Bronchial epithelial cell (primary cell): ENCODE measurements at regions not wholly inside any gene's neighbourhood (a gene's known extent, or its start where the extent isn't known, plus 50 kb on each side); places are given as distances from the start of the nearest gene placed in this dataset.

Source experiments
- DNase-seq: peaks from one replicate; pipeline ENCODE4 v3.0.0-alpha.2; 2010; ENCODE audit warnings: low read depth
- FAIRE-seq: peaks from 2 replicates; lab custom pipeline; 2011; peaks lifted over from hg19 to GRCh38; lab: Jason Lieb, UNC
- H3K27me3 ChIP-seq: 2 replicates; pipeline ENCODE4 v1.5.1; 2011; ENCODE audit warnings: low read length; ENCODE audit not compliant: control insufficient read depth, insufficient read depth
- H3K36me3 ChIP-seq: 2 replicates; pipeline ENCODE4 v1.5.1; 2011; ENCODE audit warnings: low read length; ENCODE audit not compliant: control insufficient read depth, insufficient read depth
- H3K4me3 ChIP-seq: 2 replicates; pipeline ENCODE4 v1.5.1; 2011; ENCODE audit warnings: mild to moderate bottlenecking, low read depth, low read length, control low read depth
- CTCF ChIP-seq: IDR thresholded peaks from 2 replicates; pipeline ENCODE4 v1.5.1; 2011; ENCODE audit warnings: mild to moderate bottlenecking, moderate library complexity, low read length, control low read depth, inconsistent platforms; ENCODE audit not compliant: insufficient read depth, severe bottlenecking

GRCh38 chr6:109315341-109316110 lies 66.7 kb downstream of the CD164 start:
- H3K27me3 ChIP-seq, result no peaks in the 10 kb centered on the region
- no peak overlapping the region for H3K4me3 ChIP-seq
- no peak for FAIRE-seq
- H3K36me3 ChIP-seq, result no peaks in the 10 kb centered on the region
- no peak for TF ChIP-seq CTCF
- no peak for DNase-seq

GRCh38 chr6:109314313-109314712 lies 68.0 kb downstream of the CD164 start:
- DNase-seq (no peak), FAIRE-seq (no peak)
- H3K36me3 ChIP-seq, result no peaks in the 10 kb centered on the region
- no peak overlapping the region for H3K4me3 ChIP-seq
- no peaks in the 10 kb centered on the region for H3K27me3 ChIP-seq
- no peak for TF ChIP-seq CTCF

GRCh38 chr6:109313139-109313538 lies 69.1 kb downstream of the CD164 start:
- no peak for TF ChIP-seq CTCF
- Histone ChIP-seq H3K36me3 (no peaks in the 10 kb centered on the region), H3K27me3 (no peaks in the 10 kb centered on the region), H3K4me3 (no peak overlapping the region)
- DNase-seq, result no peak
- FAIRE-seq, result no peak

- DNase-seq (no peak), FAIRE-seq (no peak)
- Histone ChIP-seq H3K27me3 (no peaks in the 10 kb centered on the region), H3K4me3 (no peak overlapping the region), H3K36me3 (no peaks in the 10 kb centered on the region)
- no peak for TF ChIP-seq CTCF
Observed at GRCh38 chr6:109311471-109311870, 70.8 kb downstream of the CD164 start.

GRCh38 chr6:109309917-109310316 lies 72.3 kb downstream of the CD164 start:
- no peaks in the 10 kb centered on the region for H3K27me3 ChIP-seq
- DNase-seq (no peak), FAIRE-seq (no peak)
- no peak for TF ChIP-seq CTCF
- no peaks in the 10 kb centered on the region for H3K36me3 ChIP-seq
- H3K4me3 ChIP-seq, result no peak overlapping the region
